Lung (tissue), 11 donors: ENCODE measurements at regions not wholly inside any gene's neighbourhood (a gene's known extent, or its start where the extent isn't known, plus 50 kb on each side); places are given as distances from the start of the nearest gene placed in this dataset.

Experiments
- ATAC-seq: fragments of 200-7000 bp; cut with Tn5 transposase; one replicate; pipeline ENCODE4 v1.9.1; 2020; ENCODE audit warnings: moderate number of reproducible peaks; ENCODE audit not compliant: insufficient read depth, low FRiP score
- DNase-seq, 3 donors: peaks; one replicate each; pipeline ENCODE4 v3.0.0-alpha.2; 2013 to 2017
- H3K27ac ChIP-seq, 2 donors: one replicate each; pipeline ENCODE4 v1.5.1; 2013; ENCODE audit warnings: mild to moderate bottlenecking in 2 of 2, moderate library complexity in 2 of 2, control low read depth in 1 of 2, inconsistent platforms in 1 of 2, low read depth in 1 of 2, low read length in 1 of 2
- H3K27me3 ChIP-seq, 3 donors: one replicate each; pipeline ENCODE4 v1.5.1; 2013; ENCODE audit warnings: low read length in 2 of 3; ENCODE audit not compliant: control insufficient read depth in 3 of 3, insufficient read depth in 3 of 3
- H3K36me3 ChIP-seq, 4 donors: one replicate each; pipeline ENCODE4 v1.5.1; 2013; ENCODE audit warnings: low read length in 4 of 4, mild to moderate bottlenecking in 1 of 4, moderate library complexity in 1 of 4; ENCODE audit not compliant: control insufficient read depth in 4 of 4, insufficient read depth in 4 of 4
- H3K4me1 ChIP-seq, 5 donors: one replicate each; pipeline ENCODE4 v1.5.1; 2013; ENCODE audit warnings: low read length in 5 of 5, mild to moderate bottlenecking in 2 of 5, moderate library complexity in 1 of 5; ENCODE audit not compliant: control insufficient read depth in 5 of 5, insufficient read depth in 5 of 5
- H3K4me3 ChIP-seq: one replicate; pipeline ENCODE4 v1.5.1; 2013; ENCODE audit warnings: mild to moderate bottlenecking, control low read depth, moderate library complexity
- H3K9ac ChIP-seq, 2 donors: one replicate each; pipeline ENCODE4 v1.5.1; 2013; ENCODE audit warnings: low read length in 2 of 2, control low read depth in 1 of 2; ENCODE audit not compliant: insufficient read depth in 1 of 2
- H3K9me3 ChIP-seq, 4 donors: one replicate each; pipeline ENCODE4 v1.5.1; 2013; ENCODE audit warnings: low read length in 3 of 4, mild to moderate bottlenecking in 1 of 4, moderate library complexity in 1 of 4; ENCODE audit not compliant: control insufficient read depth in 4 of 4, insufficient read depth in 3 of 4
- WGBS, 2 donors: extraction: QIAGEN DNeasy Blood & Tissue Kit; methylation state at CpG; one replicate each; pipeline ENCODE4 v1.1.7; 2013; 5-methylcytosine and 5-hydroxymethylcytosine counted together
- TF ChIP-seq, protein P1 (sequence below): IDR thresholded peaks from 2 replicates; pipeline ENCODE4 v1.5.1; 2012; ENCODE audit warnings: mild to moderate bottlenecking; ENCODE audit errors: control extremely low read depth, extremely low read depth
- donor health status: control.
- donor health status: control.
- donor health status: Bipolar disorder and iron deficiency.
- donor health status: healthy.
- donor health status: DM: yes; HTN: yes; CAD: no.

DNA sequence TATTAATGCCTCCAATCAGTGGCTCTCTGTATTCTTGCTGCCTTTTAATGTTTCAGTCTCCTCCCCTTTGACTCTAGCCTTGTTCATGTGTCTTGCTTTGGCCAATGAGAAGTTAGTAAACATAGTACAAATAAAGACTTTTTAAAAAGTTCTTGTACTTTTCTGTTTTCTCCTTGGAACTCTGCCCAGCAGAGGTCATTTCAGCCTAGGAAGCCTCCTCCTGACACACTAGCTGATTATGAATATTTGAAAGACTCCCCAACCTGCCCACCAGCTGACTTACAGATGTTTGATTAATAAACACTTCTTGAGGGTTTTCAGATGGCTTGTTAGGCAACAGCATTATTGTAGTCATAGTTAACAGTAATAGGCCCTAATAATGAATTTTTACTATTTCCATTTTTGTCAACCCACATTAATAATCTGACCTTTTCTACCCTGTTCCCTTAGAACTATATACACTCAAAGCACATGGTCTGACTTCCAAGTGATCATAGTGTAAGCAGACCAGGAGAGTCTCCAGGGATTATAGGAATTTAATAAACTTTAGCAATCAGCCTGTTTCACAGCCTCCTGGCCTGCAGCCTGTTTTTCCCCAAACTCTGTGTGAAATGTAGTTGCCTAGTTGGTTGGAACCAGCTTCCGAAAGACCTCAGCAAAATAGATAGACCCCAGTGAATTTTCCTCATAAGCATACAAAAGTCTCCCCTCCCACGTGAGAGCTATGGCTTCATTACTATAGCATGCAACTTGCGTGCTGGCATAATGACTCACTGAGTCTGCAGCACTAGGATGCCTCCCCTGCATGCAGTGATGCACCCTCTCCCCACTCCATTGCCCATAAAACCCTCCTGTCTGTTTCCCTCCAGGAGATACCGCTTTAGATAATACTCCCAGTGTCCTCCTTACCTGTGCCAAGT lies 670.7 kb upstream of the ZNF804A start:
- no peaks in the 10 kb centered on the region for H3K27me3 ChIP-seq
- no peak overlapping the region for H3K27ac ChIP-seq
- H3K4me1 ChIP-seq: peaks cover 0 to 12% (median 0%) of the 10 kb centered on the region in 5 donors
- no peak overlapping the region for H3K9ac ChIP-seq
- TF ChIP-seq, protein P1, sequence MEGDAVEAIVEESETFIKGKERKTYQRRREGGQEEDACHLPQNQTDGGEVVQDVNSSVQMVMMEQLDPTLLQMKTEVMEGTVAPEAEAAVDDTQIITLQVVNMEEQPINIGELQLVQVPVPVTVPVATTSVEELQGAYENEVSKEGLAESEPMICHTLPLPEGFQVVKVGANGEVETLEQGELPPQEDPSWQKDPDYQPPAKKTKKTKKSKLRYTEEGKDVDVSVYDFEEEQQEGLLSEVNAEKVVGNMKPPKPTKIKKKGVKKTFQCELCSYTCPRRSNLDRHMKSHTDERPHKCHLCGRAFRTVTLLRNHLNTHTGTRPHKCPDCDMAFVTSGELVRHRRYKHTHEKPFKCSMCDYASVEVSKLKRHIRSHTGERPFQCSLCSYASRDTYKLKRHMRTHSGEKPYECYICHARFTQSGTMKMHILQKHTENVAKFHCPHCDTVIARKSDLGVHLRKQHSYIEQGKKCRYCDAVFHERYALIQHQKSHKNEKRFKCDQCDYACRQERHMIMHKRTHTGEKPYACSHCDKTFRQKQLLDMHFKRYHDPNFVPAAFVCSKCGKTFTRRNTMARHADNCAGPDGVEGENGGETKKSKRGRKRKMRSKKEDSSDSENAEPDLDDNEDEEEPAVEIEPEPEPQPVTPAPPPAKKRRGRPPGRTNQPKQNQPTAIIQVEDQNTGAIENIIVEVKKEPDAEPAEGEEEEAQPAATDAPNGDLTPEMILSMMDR: no peak
- DNase-seq (peak; percentile 23 to 71 (median 70)), ATAC-seq (no peak)
- 73 to 84% methylated on average over 4 of the region's 4 CpGs for WGBS, 2 donors
- H3K36me3 ChIP-seq: no peaks in the 10 kb centered on the region
- H3K9me3 ChIP-seq: peaks cover 0 to 3% (median 0%) of the 10 kb centered on the region in 4 donors
- no peak overlapping the region for H3K4me3 ChIP-seq

DNA sequence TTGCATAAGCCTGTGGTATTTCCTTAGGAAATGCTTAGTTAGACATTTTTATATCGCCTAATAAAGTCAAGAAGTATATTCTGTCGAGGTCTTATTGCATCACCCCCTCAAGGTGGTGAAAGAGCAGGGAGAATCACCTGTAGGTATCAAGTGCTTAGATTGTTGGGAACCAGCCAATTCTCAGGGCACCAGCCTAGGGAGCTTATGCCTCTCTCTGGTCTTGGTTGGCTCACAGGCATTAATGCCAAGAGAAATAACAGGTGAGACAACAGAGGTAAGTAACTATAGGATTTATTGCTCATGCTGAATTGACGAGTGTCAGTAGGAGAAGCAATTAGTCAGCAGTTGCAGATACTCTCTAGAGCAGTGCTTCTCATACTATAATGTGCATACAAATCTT lies 663.3 kb upstream of the ZNF804A start:
- Histone ChIP-seq H3K4me1 (peaks cover 0 to 5% (median 0%) of the 10 kb centered on the region in 5 donors), H3K27me3 (no peaks in the 10 kb centered on the region), H3K4me3 (no peak overlapping the region), H3K9ac (no peak overlapping the region), H3K27ac (no peak overlapping the region), H3K9me3 (peaks cover 0 to 7% (median 2%) of the 10 kb centered on the region in 4 donors), H3K36me3 (no peaks in the 10 kb centered on the region)
- WGBS, 2 donors: 68 to 83% methylated on average over 3 of the region's 3 CpGs
- no peak for DNase-seq
- no peak for ATAC-seq
- TF ChIP-seq, protein P1: no peak

DNA sequence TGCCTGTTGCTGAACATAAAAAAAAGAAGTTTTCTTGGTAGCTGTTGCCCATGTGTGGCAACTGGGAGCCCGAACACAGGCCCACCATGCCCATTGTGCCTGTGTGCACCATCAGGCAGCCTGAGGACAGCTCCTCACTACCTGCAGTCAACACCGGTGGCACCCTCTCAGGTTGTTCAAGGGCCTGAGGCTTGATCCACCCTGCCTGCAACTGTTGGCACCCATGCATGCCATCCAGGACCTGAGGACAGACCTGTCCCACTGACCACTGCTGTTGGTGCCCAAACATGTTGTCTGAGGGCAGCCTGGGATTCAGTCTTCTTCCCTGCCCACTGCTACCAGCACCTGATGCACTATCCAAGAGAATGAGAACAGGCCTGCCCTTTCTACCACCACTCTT lies 661.1 kb upstream of the ZNF804A start:
- peaks cover 0 to 7% (median 2%) of the 10 kb centered on the region in 4 donors for H3K9me3 ChIP-seq
- TF ChIP-seq, protein P1: no peak
- H3K36me3 ChIP-seq: no peaks in the 10 kb centered on the region
- 88 to 92% methylated on average over 2 of the region's 2 CpGs for WGBS, 2 donors
- H3K27me3 ChIP-seq: no peaks in the 10 kb centered on the region
- no peak overlapping the region for H3K27ac ChIP-seq
- DNase-seq (no peak), ATAC-seq (no peak)
- H3K9ac ChIP-seq: no peak overlapping the region
- no peaks in the 10 kb centered on the region for H3K4me1 ChIP-seq
- no peak overlapping the region for H3K4me3 ChIP-seq
